IMR-90 (cell line): ENCODE measurements at regions not wholly inside any gene's neighbourhood (a gene's known extent, or its start where the extent isn't known, plus 50 kb on each side); places are given as distances from the start of the nearest gene placed in this dataset.

Experiments used
- ATAC-seq: fragments of 200-7000 bp; cut with Tn5 transposase; 2 replicates; pipeline ENCODE4 v1.9.1; 2020; ENCODE audit warnings: low read depth, mild to moderate bottlenecking, moderate library complexity
- BruUV-seq: library from RNA; stranded (reverse); fragments of 400-500 nt; replicated peaks from 2 replicates; lab custom pipeline; 2021; lab: Mats Ljungman, UMichigan
- CTCF ChIA-PET: fragments of 300-600 bp; formaldehyde crosslinking; extraction: SDS; loops from one replicate; lab custom pipeline; 2021; ENCODE audit warnings: antibody characterized with exemption; lab: Yijun Ruan, JAX
- POLR2A ChIA-PET: fragments of 300-600 bp; sonication (Branson Sonifier 250); formaldehyde crosslinking; loops from one replicate; lab custom pipeline; 2022; ENCODE audit warnings: antibody characterized with exemption; ENCODE audit not compliant: unreplicated experiment; lab: Charles Lee
- DNase-seq: peaks from one replicate; pipeline ENCODE4 v3.0.0; 2013
- H2AFZ ChIP-seq: replicated peaks from 2 replicates; pipeline ENCODE3; 2013; ENCODE audit warnings: low read length, mild to moderate bottlenecking; ENCODE audit not compliant: poor library complexity
- H2AK5ac ChIP-seq: 2 replicates; pipeline ENCODE4 v1.6.1; 2013; ENCODE audit warnings: low read depth, low read length, inconsistent platforms
- H2AK9ac ChIP-seq: replicated peaks from 2 replicates; pipeline ENCODE3; 2013; ENCODE audit warnings: mild to moderate bottlenecking, low read depth, low read length, moderate library complexity; ENCODE audit not compliant: poor library complexity
- H2BK120ac ChIP-seq: 2 replicates; pipeline ENCODE4 v1.6.1; 2013; ENCODE audit warnings: low read depth, low read length, inconsistent platforms
- H2BK15ac ChIP-seq: 3 replicates; pipeline ENCODE4 v1.6.1; 2013; ENCODE audit warnings: low read depth, low read length, inconsistent platforms
- H2BK20ac ChIP-seq: 2 replicates; pipeline ENCODE4 v1.6.1; 2013; ENCODE audit warnings: low read depth, mild to moderate bottlenecking, inconsistent platforms, low read length, moderate library complexity
- H2BK5ac ChIP-seq: 2 replicates; pipeline ENCODE4 v1.6.1; 2013; ENCODE audit warnings: mild to moderate bottlenecking, low read depth, low read length, inconsistent platforms; ENCODE audit not compliant: poor library complexity, severe bottlenecking
- H3K14ac ChIP-seq: replicated peaks from 2 replicates; pipeline ENCODE4 v1.6.1; 2013; ENCODE audit warnings: low read depth, low read length, inconsistent platforms
- H3K18ac ChIP-seq: 2 replicates; pipeline ENCODE4 v1.6.1; 2013; ENCODE audit warnings: low read depth, low read length, control low read depth
- H3K23ac ChIP-seq: 2 replicates; pipeline ENCODE4 v1.6.1; 2013; ENCODE audit warnings: low read depth, low read length, inconsistent platforms
- H3K27ac ChIP-seq: 2 replicates; pipeline ENCODE4 v1.5.1; 2013; ENCODE audit warnings: mild to moderate bottlenecking, control low read depth, low read length; ENCODE audit not compliant: insufficient read depth
- H3K27me3 ChIP-seq: 2 replicates; pipeline ENCODE4 v1.6.1; 2013; ENCODE audit warnings: low read length; ENCODE audit not compliant: control insufficient read depth, insufficient read depth
- H3K36me3 ChIP-seq: 2 replicates; pipeline ENCODE4 v1.6.1; 2013; ENCODE audit warnings: low read length, mixed read lengths; ENCODE audit not compliant: control insufficient read depth, insufficient read depth
- H3K4ac ChIP-seq: 2 replicates; pipeline ENCODE4 v1.6.1; 2013; ENCODE audit warnings: low read depth, low read length, inconsistent platforms
- H3K4me1 ChIP-seq: 2 replicates; pipeline ENCODE4 v1.6.1; 2013; ENCODE audit warnings: low read length, mixed read lengths; ENCODE audit not compliant: control insufficient read depth, insufficient read depth
- H3K4me2 ChIP-seq: 2 replicates; pipeline ENCODE4 v1.6.1; 2013; ENCODE audit warnings: low read depth, mild to moderate bottlenecking, control low read depth, low read length, moderate library complexity
- H3K4me3 ChIP-seq: 2 replicates; pipeline ENCODE4 v1.5.1; 2013; ENCODE audit warnings: low read depth, mild to moderate bottlenecking, control low read depth, low read length, moderate library complexity; ENCODE audit not compliant: insufficient read depth
- H3K56ac ChIP-seq: 2 replicates; pipeline ENCODE4 v1.6.1; 2013; ENCODE audit warnings: low read length, inconsistent platforms; ENCODE audit not compliant: insufficient read depth; ENCODE audit errors: extremely low read depth
- H3K79me1 ChIP-seq, 2 experiments: 2 replicates each; pipeline ENCODE4 v1.6.1; 2013; ENCODE audit warnings: low read length in 2 of 2, inconsistent platforms in 1 of 2, low read depth in 1 of 2
- H3K9ac ChIP-seq: 2 replicates; pipeline ENCODE4 v1.6.1; 2013; ENCODE audit warnings: low read depth, low read length, control low read depth
- H3K9me1 ChIP-seq: 2 replicates; pipeline ENCODE4 v1.6.1; 2013; ENCODE audit warnings: low read length, inconsistent platforms; ENCODE audit not compliant: insufficient read depth
- H3K9me3 ChIP-seq: 2 replicates; pipeline ENCODE4 v1.6.1; 2013; ENCODE audit warnings: low read length; ENCODE audit not compliant: control insufficient read depth, insufficient read depth
- H4K20me1 ChIP-seq: 2 replicates; pipeline ENCODE4 v1.6.1; 2013; ENCODE audit warnings: low read length, inconsistent platforms; ENCODE audit not compliant: insufficient read depth
- H4K5ac ChIP-seq: 2 replicates; pipeline ENCODE4 v1.6.1; 2013; ENCODE audit warnings: mild to moderate bottlenecking, low read depth, low read length, control low read depth
- H4K8ac ChIP-seq, 2 experiments: 2 replicates each; pipeline ENCODE4 v1.6.1; 2013; ENCODE audit warnings: low read depth in 2 of 2, low read length in 2 of 2, control low read depth in 1 of 2, inconsistent platforms in 1 of 2
- H4K91ac ChIP-seq: 2 replicates; pipeline ENCODE4 v1.6.1; 2013; ENCODE audit warnings: low read depth, low read length, inconsistent platforms; ENCODE audit not compliant: insufficient read depth
- BHLHE40 ChIP-seq: fragments of 150-350 bp; IDR thresholded peaks from 2 replicates; pipeline ENCODE4 v1.6.1; 2016; ENCODE audit warnings: mild to moderate bottlenecking, low read depth, low read length
- CEBPB ChIP-seq: IDR thresholded peaks from 2 replicates; pipeline ENCODE4 v1.6.1; 2012; ENCODE audit warnings: low read depth, low read length, improper control_type of control experiment
- CHD1 ChIP-seq: IDR thresholded peaks from 2 replicates; pipeline ENCODE4 v1.6.1; 2012; ENCODE audit warnings: low read depth, low read length, improper control_type of control experiment
- FOS ChIP-seq: fragments of 150-350 bp; IDR thresholded peaks from 2 replicates; pipeline ENCODE4 v1.6.1; 2016; ENCODE audit warnings: low read depth, low read length
- MAFK ChIP-seq: IDR thresholded peaks from 2 replicates; pipeline ENCODE4 v1.6.1; 2012; ENCODE audit warnings: low read depth, low read length, improper control_type of control experiment
- MAZ ChIP-seq: IDR thresholded peaks from 2 replicates; pipeline ENCODE4 v1.6.1; 2012; ENCODE audit warnings: low read depth, mild to moderate bottlenecking, low read length, improper control_type of control experiment, moderate library complexity, borderline replicate concordance
- MXI1 ChIP-seq: IDR thresholded peaks from 2 replicates; pipeline ENCODE4 v1.6.1; 2012; ENCODE audit warnings: low read depth, mild to moderate bottlenecking, low read length, moderate library complexity, borderline replicate concordance
- NFE2L2 ChIP-seq: fragments of 150-350 bp; IDR thresholded peaks from 2 replicates; pipeline ENCODE4 v1.6.1; 2016; ENCODE audit warnings: low read depth, mild to moderate bottlenecking, low read length
- POLR2A ChIP-seq: IDR thresholded peaks from 2 replicates; pipeline ENCODE4 v1.6.1; 2012; ENCODE audit warnings: mild to moderate bottlenecking, low read depth, low read length
- RAD21 ChIP-seq: IDR thresholded peaks from 2 replicates; pipeline ENCODE4 v1.6.1; 2012; ENCODE audit warnings: low read length, improper control_type of control experiment
- RCOR1 ChIP-seq: IDR thresholded peaks from 2 replicates; pipeline ENCODE4 v1.6.1; 2012; ENCODE audit warnings: mild to moderate bottlenecking, low read length, improper control_type of control experiment; ENCODE audit not compliant: insufficient replicate concordance
- RFX5 ChIP-seq: IDR thresholded peaks from 2 replicates; pipeline ENCODE4 v1.8.0; 2012; ENCODE audit warnings: low read depth, mild to moderate bottlenecking, low read length, moderate library complexity
- SMC3 ChIP-seq: fragments of 150-350 bp; IDR thresholded peaks from 2 replicates; pipeline ENCODE4 v1.6.1; 2016; ENCODE audit warnings: low read depth, mild to moderate bottlenecking, antibody characterized with exemption, low read length, moderate library complexity
- WGBS, 2 experiments: methylation state at CpG; one replicate each; pipeline versions ENCODE4 v1.1.5 to v1.1.7; 2013; ENCODE audit warnings: missing lambda C conversion rate in 2 of 2; ENCODE audit not compliant: insufficient read length in 1 of 2; ENCODE audit errors: extremely low coverage in 2 of 2; 5-methylcytosine and 5-hydroxymethylcytosine counted together
- dilution Hi-C: fragments of 300-500 bp; cut with HindIII; formaldehyde crosslinking; loops from one replicate; pipeline ENCODE4 v1.14.3; 2018; ENCODE audit warnings: low sequenced_read_pairs; ENCODE audit not compliant: unreplicated experiment
- in situ Hi-C: fragments of 300-500 bp; cut with MboI; formaldehyde crosslinking; loops from 3 replicates; pipeline ENCODE4 v1.14.3; 2019; ENCODE audit warnings: low sequenced_read_pairs, inconsistent platforms, mixed read lengths
- intact Hi-C: fragments of 100-400 bp; cut with micrococcal nuclease; formaldehyde crosslinking; loops from 2 replicates; pipeline ENCODE4 v1.10.0; 2022
- TF ChIP-seq, protein P1 (sequence below): fragments of 150-350 bp; IDR thresholded peaks from 2 replicates; pipeline ENCODE4 v1.6.1; 2017; ENCODE audit warnings: mild to moderate bottlenecking, antibody characterized with exemption, low read length, low read depth
- TF ChIP-seq, protein P2 (sequence below): fragments of 150-350 bp; IDR thresholded peaks from 2 replicates; pipeline ENCODE4 v1.6.1; 2016; ENCODE audit warnings: low read depth, mild to moderate bottlenecking, low read length, moderate library complexity, borderline replicate concordance
- TF ChIP-seq, protein P3 (sequence below): conservative IDR thresholded peaks from 2 replicates; pipeline ENCODE4 v1.5.1; 2012; ENCODE audit warnings: mild to moderate bottlenecking, low read depth, low read length, improper control_type of control experiment

DNA sequence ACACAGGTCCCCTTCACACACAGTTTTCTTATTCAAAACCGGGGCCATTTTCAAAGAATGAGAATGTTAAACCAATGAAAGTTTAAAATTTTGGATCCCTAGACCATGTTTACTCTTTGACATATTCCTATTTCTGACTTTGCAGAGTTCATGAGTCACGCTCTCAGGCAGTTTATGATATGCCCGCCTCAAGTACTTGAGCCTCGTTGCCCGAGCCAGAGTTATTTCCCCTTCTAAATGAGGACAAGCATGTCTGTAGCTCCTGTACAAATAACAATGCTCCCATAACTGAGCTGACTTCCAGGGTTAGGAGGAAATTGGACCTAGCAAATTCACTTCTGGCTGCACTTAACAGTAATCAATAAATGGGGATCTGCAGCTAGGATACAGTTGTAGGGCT is 87.9 kb upstream of the PDE1C start:
- dilution Hi-C loops (no loop called here), in situ Hi-C loops (no loop called here), intact Hi-C loops (no loop called here)
- Histone ChIP-seq H2BK120ac (no peak overlapping the region; the same call in 1 of the 2 replicates), H3K9ac (no peak overlapping the region), H2AK5ac (no peak overlapping the region), H4K5ac (no peak overlapping the region), H2BK15ac (peak overlapping the region; percentile 8; the same call in 1 of the 3 replicates), H2AK9ac (no peak overlapping the region), H3K9me3 (no peaks in the 10 kb centered on the region), H3K4me3 (no peak overlapping the region), H3K79me1 (no peaks in the 10 kb centered on the region), H3K4me2 (no peak overlapping the region), H4K20me1 (no peaks in the 10 kb centered on the region), H3K27me3 (no peaks in the 10 kb centered on the region), H3K4me1 (peaks cover 9% of the 10 kb centered on the region), H3K56ac (no peak overlapping the region), H3K14ac (no peak overlapping the region), H3K27ac (no peak overlapping the region), H2BK20ac (no peak overlapping the region; the same call in 1 of the 2 replicates), H4K91ac (no peak overlapping the region), H3K23ac (no peak overlapping the region), H3K4ac (no peak overlapping the region), H3K36me3 (no peaks in the 10 kb centered on the region), H2AFZ (no peak overlapping the region), H4K8ac (no peak overlapping the region), H3K18ac (no peak overlapping the region), H2BK5ac (no peak overlapping the region), H3K9me1 (peaks cover 12% of the 10 kb centered on the region)
- TF ChIP-seq RFX5 (no peak), CEBPB (no peak), NFE2L2 (no peak), BHLHE40 (no peak), RCOR1 (no peak), RAD21 (no peak), FOS (no peak), MAZ (no peak), SMC3 (no peak), MAFK (no peak), CHD1 (no peak), MXI1 (no peak), POLR2A (no peak)
- TF ChIP-seq, protein P1, sequence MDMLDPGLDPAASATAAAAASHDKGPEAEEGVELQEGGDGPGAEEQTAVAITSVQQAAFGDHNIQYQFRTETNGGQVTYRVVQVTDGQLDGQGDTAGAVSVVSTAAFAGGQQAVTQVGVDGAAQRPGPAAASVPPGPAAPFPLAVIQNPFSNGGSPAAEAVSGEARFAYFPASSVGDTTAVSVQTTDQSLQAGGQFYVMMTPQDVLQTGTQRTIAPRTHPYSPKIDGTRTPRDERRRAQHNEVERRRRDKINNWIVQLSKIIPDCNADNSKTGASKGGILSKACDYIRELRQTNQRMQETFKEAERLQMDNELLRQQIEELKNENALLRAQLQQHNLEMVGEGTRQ = no peak
- TF ChIP-seq, protein P2, sequence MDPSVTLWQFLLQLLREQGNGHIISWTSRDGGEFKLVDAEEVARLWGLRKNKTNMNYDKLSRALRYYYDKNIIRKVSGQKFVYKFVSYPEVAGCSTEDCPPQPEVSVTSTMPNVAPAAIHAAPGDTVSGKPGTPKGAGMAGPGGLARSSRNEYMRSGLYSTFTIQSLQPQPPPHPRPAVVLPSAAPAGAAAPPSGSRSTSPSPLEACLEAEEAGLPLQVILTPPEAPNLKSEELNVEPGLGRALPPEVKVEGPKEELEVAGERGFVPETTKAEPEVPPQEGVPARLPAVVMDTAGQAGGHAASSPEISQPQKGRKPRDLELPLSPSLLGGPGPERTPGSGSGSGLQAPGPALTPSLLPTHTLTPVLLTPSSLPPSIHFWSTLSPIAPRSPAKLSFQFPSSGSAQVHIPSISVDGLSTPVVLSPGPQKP = no peak
- TF ChIP-seq, protein P3, sequence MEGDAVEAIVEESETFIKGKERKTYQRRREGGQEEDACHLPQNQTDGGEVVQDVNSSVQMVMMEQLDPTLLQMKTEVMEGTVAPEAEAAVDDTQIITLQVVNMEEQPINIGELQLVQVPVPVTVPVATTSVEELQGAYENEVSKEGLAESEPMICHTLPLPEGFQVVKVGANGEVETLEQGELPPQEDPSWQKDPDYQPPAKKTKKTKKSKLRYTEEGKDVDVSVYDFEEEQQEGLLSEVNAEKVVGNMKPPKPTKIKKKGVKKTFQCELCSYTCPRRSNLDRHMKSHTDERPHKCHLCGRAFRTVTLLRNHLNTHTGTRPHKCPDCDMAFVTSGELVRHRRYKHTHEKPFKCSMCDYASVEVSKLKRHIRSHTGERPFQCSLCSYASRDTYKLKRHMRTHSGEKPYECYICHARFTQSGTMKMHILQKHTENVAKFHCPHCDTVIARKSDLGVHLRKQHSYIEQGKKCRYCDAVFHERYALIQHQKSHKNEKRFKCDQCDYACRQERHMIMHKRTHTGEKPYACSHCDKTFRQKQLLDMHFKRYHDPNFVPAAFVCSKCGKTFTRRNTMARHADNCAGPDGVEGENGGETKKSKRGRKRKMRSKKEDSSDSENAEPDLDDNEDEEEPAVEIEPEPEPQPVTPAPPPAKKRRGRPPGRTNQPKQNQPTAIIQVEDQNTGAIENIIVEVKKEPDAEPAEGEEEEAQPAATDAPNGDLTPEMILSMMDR = no peak
- POLR2A ChIA-PET = no interaction called here
- CTCF ChIA-PET = no interaction called here
- DNase-seq (no peak), ATAC-seq (no peak)
- no CpG with 5 or more reads among the region's 5 CpGs for WGBS, 2 experiments
- no TSS peak for BruUV-seq
